WTC11 (cell line): ENCODE measurements at regions not wholly inside any gene's neighbourhood (a gene's known extent, or its start where the extent isn't known, plus 50 kb on each side); places are given as distances from the start of the nearest gene placed in this dataset.

Experiments used
- ATAC-seq: fragments of 200-7000 bp; cut with Tn5 transposase; 2 replicates; pipeline ENCODE4 v1.10.0; 2021; ENCODE audit warnings: mild to moderate bottlenecking, moderate library complexity
- CTCF ChIA-PET: fragments of 300-600 bp; sonication (Branson Sonifier 250); formaldehyde crosslinking; loops from one replicate; lab custom pipeline; 2021; ENCODE audit warnings: antibody characterized with exemption; lab: Charles Lee
- POLR2A ChIA-PET: fragments of 350-600 bp; sonication (Branson Sonifier 250); formaldehyde crosslinking; loops from one replicate; lab custom pipeline; 2021; ENCODE audit warnings: antibody characterized with exemption; lab: Charles Lee
- DNase-seq: peaks from one replicate; pipeline ENCODE4 v3.0.0; 2021; ENCODE audit warnings: low spot score
- H3K27ac Mint-ChIP-seq: 2 replicates; pipeline ENCODE4 v1.8.0; 2021; ENCODE audit warnings: mixed read lengths
- H3K27me3 Mint-ChIP-seq: 2 replicates; pipeline ENCODE4 v1.8.0; 2021; ENCODE audit warnings: low read depth, mild to moderate bottlenecking, moderate library complexity, mixed read lengths
- H3K36me3 Mint-ChIP-seq: 2 replicates; pipeline ENCODE4 v1.8.0; 2021; ENCODE audit warnings: mixed read lengths
- H3K4me1 Mint-ChIP-seq: 2 replicates; pipeline ENCODE4 v1.8.0; 2022; ENCODE audit warnings: mixed read lengths
- H3K4me3 Mint-ChIP-seq: 2 replicates; pipeline ENCODE4 v1.8.0; 2021; ENCODE audit warnings: mild to moderate bottlenecking, moderate library complexity, mixed read lengths
- H3K9me3 Mint-ChIP-seq: 2 replicates; pipeline ENCODE4 v1.8.0; 2021; ENCODE audit warnings: mixed read lengths
- AFF4 ChIP-seq: sonication (generic); formaldehyde crosslinking; IDR thresholded peaks from 2 replicates; pipeline ENCODE4 v1.8.1; 2023; ENCODE audit warnings: mild to moderate bottlenecking, missing genetic modification reagents, borderline replicate concordance
- ATF2 ChIP-seq: sonication (generic); formaldehyde crosslinking; IDR thresholded peaks from 2 replicates; pipeline ENCODE4 v1.8.1; 2022; ENCODE audit warnings: low read depth, missing genetic modification reagents, borderline replicate concordance
- ATF3 ChIP-seq: sonication (generic); formaldehyde crosslinking; conservative IDR thresholded peaks from 2 replicates; pipeline ENCODE4 v1.8.1; 2022; ENCODE audit warnings: mild to moderate bottlenecking, missing genetic modification reagents
- CTCF ChIP-seq: fragments of 200-600 bp; IDR thresholded peaks from 2 replicates; pipeline ENCODE4 v1.8.0; 2022; ENCODE audit warnings: antibody characterized with exemption
- E2F4 ChIP-seq: sonication (generic); formaldehyde crosslinking; IDR thresholded peaks from 2 replicates; pipeline ENCODE4 v1.8.1; 2022; ENCODE audit warnings: low read depth, mild to moderate bottlenecking, moderate library complexity, missing genetic modification reagents, borderline replicate concordance
- EMX1 ChIP-seq: fragments of 250-450 bp; sonication (Bioruptor Pico); IDR thresholded peaks from 2 replicates; pipeline ENCODE4 v1.8.0; 2021; ENCODE audit warnings: mild to moderate bottlenecking
- ESRRA ChIP-seq: sonication (generic); formaldehyde crosslinking; IDR thresholded peaks from 2 replicates; pipeline ENCODE4 v1.8.1; 2022; ENCODE audit warnings: mild to moderate bottlenecking, missing genetic modification reagents, borderline replicate concordance
- FOXK1 ChIP-seq: sonication (generic); formaldehyde crosslinking; IDR thresholded peaks from 2 replicates; pipeline ENCODE4 v1.8.0; 2022; ENCODE audit warnings: mild to moderate bottlenecking, moderate library complexity, missing genetic modification reagents
- JUN ChIP-seq: sonication (generic); formaldehyde crosslinking; IDR thresholded peaks from 2 replicates; pipeline ENCODE4 v1.8.0; 2023; ENCODE audit warnings: mild to moderate bottlenecking, missing genetic modification reagents
- MLX ChIP-seq: sonication (generic); formaldehyde crosslinking; IDR thresholded peaks from 2 replicates; pipeline ENCODE4 v1.8.1; 2023; ENCODE audit warnings: mild to moderate bottlenecking, missing genetic modification reagents, moderate library complexity
- MYBL2 ChIP-seq: sonication (generic); formaldehyde crosslinking; IDR thresholded peaks from 2 replicates; pipeline ENCODE4 v1.8.1; 2023; ENCODE audit warnings: mild to moderate bottlenecking, moderate library complexity, missing genetic modification reagents
- STAT6 ChIP-seq: sonication (generic); formaldehyde crosslinking; conservative IDR thresholded peaks from 2 replicates; pipeline ENCODE4 v1.8.1; 2023; ENCODE audit warnings: mild to moderate bottlenecking, low read depth, missing genetic modification reagents, moderate library complexity
- TEAD1 ChIP-seq: sonication (generic); formaldehyde crosslinking; IDR thresholded peaks from 2 replicates; pipeline ENCODE4 v1.8.0; 2022; ENCODE audit warnings: mild to moderate bottlenecking, missing genetic modification reagents
- TP53 ChIP-seq: sonication (generic); formaldehyde crosslinking; IDR thresholded peaks from 2 replicates; pipeline ENCODE4 v1.8.1; 2023; ENCODE audit warnings: mild to moderate bottlenecking, missing genetic modification reagents
- USF1 ChIP-seq: sonication (generic); formaldehyde crosslinking; IDR thresholded peaks from 2 replicates; pipeline ENCODE4 v1.8.0; 2022; ENCODE audit warnings: mild to moderate bottlenecking, missing genetic modification reagents
- USF2 ChIP-seq: sonication (generic); formaldehyde crosslinking; IDR thresholded peaks from 2 replicates; pipeline ENCODE4 v1.8.1; 2023; ENCODE audit warnings: mild to moderate bottlenecking, missing genetic modification reagents, moderate library complexity
- ZNF263 ChIP-seq: sonication (generic); formaldehyde crosslinking; IDR thresholded peaks from 2 replicates; pipeline ENCODE4 v1.8.1; 2022; ENCODE audit warnings: low read depth, mild to moderate bottlenecking, moderate library complexity, missing genetic modification reagents
- ZNF281 ChIP-seq: sonication (generic); formaldehyde crosslinking; IDR thresholded peaks from 2 replicates; pipeline ENCODE4 v1.8.0; 2023; ENCODE audit warnings: mild to moderate bottlenecking, missing genetic modification reagents

- H3K36me3 Mint-ChIP-seq = no peaks in the 10 kb centered on the region
- CTCF ChIA-PET = no interaction called here
- H3K27me3 Mint-ChIP-seq = peaks cover 9% of the 10 kb centered on the region
- H3K4me3 Mint-ChIP-seq = no peak overlapping the region
- no peak overlapping the region for H3K27ac Mint-ChIP-seq
- TF ChIP-seq E2F4 (no peak), TP53 (CRISPR knock-in tag) (no peak), USF1 (CRISPR knock-in tag) (no peak), ZNF263 (CRISPR knock-in tag) (no peak), AFF4 (CRISPR knock-in tag) (no peak), USF2 (CRISPR knock-in tag) (no peak), EMX1 (CRISPR knock-in tag) (no peak), JUN (CRISPR knock-in tag) (no peak), ATF2 (CRISPR knock-in tag) (no peak), ESRRA (CRISPR knock-in tag) (no peak), TEAD1 (CRISPR knock-in tag) (no peak), ZNF281 (CRISPR knock-in tag) (no peak), MLX (CRISPR knock-in tag) (no peak), STAT6 (CRISPR knock-in tag) (no peak), MYBL2 (no peak), CTCF (no peak), FOXK1 (CRISPR knock-in tag) (no peak), ATF3 (no peak)
- TF ChIP-seq, all 79 proteins: peak for 0
- Mint-ChIP-seq H3K4me1 (peaks cover 35% of the 10 kb centered on the region), H3K9me3 (no peaks in the 10 kb centered on the region)
- peak; percentile 76 for ATAC-seq
- DNase-seq = no peak
- POLR2A ChIA-PET = no interaction called here
These were observed 708.2 kb upstream of the LRRN3 start for GRCh38 chr7:110382736-110383135.
